Astrocyte of the hippocampus (primary cell): ENCODE measurements at regions not wholly inside any gene's neighbourhood (a gene's known extent, or its start where the extent isn't known, plus 50 kb on each side); places are given as distances from the start of the nearest gene placed in this dataset.

Experiments used
- DNase-seq: peaks from one replicate; pipeline ENCODE4 v3.0.0; 2011; ENCODE audit warnings: low read depth, low spot score

DNA sequence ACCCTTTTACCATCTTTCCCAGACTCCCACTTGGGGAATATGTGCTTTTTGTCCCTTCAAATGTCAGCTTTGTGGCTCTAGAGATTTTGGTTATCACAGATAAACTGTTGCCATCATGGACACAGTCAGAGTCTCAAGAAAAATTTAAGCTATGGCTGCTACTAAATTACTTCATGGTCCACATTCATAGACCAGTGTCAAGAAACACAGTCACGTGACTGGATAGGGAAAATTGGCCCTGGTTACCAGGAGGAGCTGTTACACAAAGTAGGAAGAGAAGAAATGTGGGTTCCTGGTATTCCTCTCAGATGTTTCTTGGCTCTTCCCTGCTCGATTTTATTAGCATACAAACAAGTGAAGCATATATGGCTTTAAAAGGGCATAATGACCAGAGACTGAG lies 348.9 kb downstream of the NDFIP2 start:
- no peak for DNase-seq

DNA sequence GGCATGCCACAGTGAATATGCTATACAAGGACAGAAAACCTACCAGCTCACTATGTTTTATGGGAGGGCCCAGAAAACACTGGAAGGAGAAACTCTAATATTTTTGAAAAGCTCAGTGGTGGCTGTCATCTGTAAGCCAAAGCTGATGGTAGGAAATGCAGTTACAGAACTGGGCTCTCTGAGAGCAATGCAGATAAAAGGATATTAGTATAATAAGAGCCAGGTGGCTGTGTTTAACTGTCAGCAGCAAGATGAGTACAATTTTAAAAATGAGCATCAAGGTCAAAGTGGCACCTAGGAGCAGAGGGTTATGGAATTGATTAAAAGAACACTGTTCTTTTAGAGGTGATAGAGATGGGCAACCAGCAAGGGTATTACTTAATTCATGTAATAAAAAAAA lies 345.0 kb downstream of the NDFIP2 start:
- DNase-seq = no peak

DNA sequence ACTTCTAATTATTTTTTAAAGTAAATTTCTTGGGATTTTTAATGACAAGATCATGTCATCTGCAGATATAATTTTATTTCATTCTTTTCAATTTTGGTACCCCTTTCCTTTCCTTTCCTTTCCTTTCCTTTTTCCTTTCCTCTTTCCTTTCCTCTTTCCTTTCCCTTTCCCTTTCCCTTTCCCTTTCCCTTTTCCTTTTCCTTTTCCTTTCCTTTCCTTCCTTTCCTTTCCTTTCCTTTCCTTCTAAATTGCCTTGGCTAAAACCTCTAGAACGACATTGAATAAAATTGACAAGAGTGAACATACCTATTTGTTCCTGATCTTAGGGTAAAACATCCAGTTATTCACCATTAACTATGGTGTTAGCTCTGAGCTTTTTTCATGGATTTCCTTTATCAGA lies 334.1 kb downstream of the NDFIP2 start:
- DNase-seq = no peak

DNA sequence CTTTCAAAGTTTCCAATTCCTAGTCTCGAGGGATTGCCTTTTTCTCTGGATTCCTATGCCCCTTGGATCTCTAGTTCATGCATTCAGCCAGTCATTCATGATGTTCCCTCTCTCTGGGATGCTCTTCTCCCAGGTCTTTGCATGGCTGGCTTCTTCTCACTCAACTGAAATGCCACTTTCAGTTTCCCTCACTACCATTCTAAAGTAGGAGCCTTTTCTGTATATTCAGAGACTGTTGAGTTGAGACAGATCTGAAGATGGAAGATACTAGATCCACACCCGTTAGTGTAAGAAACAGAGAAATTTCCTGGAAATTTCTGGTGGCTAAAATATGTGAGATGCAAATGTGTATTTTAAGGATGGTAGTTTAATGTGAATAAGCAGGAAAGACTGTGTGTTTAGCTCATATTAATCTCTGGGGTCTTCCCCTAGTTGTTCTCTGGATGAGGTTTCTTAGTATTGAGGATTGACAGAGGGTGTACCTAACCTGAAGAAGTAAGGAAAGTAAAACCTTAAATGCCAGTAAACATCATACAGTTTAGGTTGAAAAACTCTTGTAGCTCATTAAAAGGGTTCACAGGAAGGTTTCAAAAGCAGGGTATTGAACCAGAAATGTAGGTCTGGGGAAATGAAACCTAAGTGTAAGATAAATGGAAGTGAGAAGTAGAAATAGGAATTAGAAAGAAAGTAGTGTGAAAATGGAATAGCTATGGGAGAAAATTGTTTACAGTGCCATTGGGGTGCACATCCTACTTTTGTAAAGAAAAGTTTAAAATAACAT lies 331.3 kb downstream of the NDFIP2 start:
- DNase-seq = no peak

DNA sequence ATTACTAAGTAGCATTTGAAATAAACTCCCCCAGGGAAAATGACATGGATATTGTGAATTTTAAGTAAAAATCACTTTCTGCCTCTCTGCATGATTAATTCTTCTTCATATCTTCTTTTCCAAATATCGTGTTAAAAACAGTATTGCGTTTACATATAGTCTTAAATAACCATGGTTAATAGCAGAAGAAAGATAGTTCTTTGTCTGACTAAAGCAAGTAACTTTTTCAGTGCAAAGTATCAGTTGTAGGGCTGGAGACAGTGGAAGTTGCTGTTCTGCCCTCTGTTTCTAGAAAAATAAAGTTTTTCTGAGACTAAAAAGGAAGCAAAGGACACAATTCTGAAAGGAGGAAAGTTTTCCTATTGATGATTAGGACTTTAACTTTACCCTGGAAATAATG lies 330.2 kb downstream of the NDFIP2 start:
- no peak for DNase-seq

DNA sequence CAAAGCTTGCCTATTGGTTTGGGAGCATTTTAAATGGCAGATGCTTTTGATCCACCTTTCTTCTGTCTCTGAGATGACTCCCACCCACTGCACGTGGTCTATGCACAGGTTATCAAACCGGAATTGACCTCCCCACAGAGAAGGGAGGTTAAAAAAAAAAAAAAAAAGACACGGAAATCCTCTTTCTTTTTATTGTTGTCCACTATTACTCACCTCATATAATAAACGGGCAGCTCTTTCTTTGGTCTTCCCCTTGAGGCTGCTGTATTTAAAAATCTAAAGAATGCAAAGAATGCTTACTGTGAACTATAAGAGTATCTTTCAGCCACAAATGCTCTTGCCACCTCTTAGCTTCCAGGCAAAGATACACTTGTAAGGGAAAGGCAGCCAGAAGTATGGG lies 329.7 kb downstream of the NDFIP2 start:
- peak; percentile 65 for DNase-seq

DNA sequence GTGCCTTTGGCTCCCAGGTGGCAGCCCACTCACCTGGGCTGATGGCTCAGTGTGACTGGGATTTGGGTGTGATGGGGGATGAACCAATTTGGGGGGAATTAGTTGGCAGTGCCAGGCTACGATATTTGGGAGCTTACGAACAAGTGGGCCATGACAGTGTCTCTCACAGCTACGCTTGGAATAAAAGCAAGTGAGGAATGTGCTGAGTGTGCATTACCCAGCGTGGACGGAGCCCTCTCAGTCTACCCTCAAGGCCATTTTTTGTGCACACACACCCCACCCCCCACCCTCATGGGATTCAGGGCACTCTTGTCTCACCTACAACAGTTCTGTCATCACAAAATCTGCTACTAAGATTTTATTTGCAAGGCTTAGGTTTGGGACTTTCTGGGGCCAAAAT lies 329.1 kb downstream of the NDFIP2 start:
- DNase-seq = no peak

DNA sequence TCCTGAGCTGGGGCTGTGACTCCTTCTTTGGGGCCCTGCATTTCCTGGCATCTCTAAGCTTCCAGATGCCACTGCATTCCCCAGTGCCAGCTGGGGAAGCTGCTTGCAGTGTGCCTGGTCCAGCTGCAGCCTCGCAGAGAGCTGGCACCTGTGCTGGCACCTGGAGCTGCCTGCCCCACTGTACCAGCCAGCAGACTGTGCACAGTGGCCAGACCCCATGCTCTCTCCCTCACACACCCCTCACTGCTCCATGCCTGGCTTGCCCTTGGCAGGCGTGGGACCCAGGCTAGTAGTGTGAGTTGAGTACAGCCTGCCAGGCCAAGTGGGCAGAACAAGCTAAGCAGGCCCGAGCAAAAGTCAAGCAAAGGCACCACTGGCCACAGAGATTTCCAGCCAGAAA lies 327.5 kb downstream of the NDFIP2 start:
- DNase-seq = no peak

DNA sequence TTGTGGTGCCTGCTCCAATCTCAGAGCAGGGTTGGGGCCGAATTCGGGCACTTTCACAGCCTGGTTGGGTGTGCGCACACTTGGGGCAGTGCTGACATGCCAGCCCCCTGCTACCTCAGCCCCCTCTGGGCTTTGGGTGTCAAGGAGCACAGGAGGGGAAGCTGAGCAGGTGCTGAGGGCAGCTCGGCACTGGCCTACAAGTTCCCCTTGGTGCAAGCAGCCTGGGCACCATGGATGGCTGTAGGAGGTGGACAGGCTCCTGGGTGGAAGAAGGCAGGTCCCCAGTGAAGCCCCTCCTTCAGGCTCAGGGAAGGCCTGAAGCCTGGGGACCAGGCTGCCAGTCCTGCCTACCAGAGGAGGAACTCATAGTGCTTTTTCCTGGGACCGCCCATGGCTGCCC lies 326.6 kb downstream of the NDFIP2 start:
- no peak for DNase-seq

DNA sequence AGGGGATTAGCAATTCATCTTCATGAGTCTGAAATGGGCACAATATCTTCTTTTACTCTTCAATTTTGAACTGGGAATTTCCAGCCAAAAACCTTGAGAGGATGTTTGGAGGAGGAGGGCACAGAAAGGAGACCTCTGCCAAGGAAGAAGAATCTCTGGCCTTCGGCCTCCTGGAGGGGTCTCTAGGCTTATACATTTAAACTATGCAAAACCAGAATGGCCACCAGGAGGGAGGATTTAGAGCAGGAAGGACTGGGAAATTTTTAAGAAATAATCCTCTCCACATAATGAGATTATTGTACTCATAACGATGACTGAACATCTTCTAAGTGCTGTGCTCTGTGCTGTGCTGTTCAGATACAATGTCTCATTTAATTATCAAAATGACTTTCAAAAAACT lies 325.9 kb downstream of the NDFIP2 start:
- no peak for DNase-seq

DNA sequence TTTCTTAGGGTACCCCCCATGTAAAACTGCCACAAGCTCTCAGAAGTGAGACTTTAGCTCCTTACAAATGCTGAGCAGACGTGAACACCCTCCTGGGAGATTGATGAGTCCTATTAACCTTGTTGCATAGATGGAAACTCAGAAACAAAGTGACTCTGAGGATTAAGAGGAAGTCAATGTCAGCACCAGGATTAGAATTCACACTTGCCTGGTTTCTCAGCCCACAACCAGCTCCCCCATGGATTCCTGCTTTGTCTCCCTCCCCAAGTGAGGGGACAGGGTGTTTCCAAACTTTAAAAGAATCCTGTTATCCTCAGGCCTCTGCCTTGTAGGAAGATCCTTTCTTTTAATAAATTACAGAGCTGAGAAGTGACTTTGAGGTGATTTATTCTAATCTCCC lies 324.4 kb downstream of the NDFIP2 start:
- no peak for DNase-seq

DNA sequence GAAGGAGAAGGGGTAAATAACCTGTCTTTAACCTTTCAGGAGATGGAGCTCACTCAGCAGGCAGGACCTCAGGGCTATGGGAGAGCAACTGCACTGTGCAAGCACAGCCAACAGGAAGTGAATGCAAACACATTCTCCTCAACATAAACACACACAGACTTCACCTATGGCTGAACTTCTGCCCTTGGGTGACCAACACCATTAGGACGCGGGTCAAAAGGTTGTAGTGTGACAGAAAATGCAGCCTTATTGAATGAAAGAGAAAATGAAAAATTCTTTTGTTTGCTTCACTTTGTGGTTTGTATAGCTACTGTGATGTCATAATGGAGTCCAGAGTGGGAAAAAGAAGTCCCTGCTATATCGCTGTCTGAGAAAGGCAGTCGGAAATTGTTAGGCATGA lies 323.0 kb downstream of the NDFIP2 start:
- no peak for DNase-seq

DNA sequence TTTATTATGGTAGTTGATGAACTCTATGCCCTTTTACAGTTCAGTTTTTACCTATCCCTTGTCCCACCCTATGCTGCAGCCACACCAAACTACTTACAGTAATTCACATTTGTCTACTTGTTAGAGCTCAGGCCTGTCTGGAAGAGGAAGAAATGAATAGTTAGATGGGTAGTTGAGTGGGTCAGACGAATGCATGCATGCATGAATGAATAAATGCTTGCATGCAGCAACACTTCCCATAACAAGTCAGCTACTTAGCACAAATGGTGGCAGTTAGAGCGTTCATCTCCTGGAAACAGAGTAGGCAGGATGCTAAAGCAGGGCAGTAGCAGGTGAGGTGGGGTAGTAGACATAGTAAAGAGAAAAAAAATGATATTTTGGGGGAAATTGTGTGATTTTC lies 322.3 kb downstream of the NDFIP2 start:
- DNase-seq = no peak

DNA sequence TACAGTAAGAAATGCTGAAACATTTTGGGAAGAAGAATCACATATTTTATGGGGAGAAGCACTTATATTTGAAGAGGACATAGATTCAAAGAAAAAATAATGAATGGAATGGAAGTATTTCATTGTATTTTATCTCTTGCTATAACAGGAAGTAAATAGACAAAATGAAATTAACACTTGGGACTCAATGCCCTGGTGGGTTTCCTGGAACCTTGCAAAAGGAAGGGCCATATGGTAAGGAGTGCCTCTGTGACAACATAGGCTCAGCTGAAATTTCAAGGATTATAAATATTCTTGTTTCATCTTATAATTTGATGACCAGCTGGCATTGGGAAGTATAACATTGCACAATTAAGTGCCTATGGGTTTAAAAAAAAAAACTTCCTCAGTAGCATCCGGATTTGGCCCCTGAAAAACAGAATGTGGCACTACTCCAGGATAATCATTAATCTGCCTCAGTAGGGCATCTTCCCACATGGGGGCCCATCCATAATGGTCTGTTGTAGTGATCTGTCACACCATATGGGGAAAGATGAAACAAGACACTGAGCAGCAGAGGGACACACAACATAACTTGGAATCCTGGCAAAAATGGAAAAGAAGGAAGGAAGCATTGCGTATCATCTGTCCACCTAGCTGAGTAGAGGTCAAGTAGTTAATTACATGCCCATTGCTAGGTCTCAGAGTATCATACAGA lies 321.6 kb downstream of the NDFIP2 start:
- DNase-seq = no peak

DNA sequence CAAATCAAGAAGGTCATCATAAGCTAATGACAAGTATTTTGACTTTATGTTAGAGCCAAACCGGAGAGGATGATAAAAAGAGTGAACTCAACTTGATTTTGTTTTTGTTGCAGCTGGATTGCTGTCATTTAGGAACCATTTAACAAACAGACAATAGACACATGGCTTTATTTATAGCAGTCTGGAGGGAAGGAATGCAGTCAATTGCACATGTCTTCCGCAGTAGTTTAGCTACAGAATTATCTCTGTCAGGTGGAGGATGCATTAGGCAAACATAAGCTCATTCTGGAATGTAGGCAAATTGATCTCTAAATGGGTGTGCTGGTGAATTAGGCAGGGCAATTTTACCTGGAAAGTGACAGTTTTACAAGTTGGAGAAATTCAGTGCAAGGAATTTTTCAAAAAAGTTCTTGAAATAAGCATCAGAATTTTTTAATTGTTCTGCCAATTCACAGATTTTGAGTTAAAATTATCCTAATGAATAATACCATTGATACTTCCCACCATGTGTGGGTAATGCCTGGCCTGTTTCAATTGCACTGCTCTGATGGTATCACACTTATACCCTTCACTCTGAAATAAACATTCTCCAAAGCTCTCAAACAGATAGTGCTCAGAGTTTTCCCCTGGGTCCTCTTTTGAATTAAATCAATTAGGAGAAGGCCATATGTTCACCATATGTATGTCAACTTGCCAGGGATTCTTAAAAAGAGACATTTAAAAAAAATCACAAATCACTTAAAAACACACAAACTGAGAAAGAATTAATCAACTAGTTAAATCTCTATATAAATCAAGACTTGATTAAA lies 318.3 kb downstream of the NDFIP2 start:
- DNase-seq = no peak

DNA sequence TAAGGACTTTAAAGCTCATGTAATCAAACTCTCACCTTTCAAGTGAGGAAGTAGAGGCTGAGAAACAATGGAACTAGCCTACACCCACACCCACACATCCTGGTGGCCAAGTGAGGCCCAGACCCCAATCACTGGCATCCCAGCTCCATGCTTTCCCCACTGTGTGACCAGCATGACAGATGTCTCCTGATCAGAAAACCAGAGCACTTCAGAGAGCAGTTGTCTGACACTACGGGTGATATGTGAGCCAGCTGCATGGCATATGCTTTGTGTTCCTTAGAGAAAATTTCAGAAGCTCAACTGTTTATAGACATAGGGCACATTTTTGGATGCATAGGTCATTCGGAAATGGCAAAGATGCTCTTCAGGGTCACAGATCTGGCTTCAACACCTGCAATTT lies 315.2 kb downstream of the NDFIP2 start:
- DNase-seq = no peak

DNA sequence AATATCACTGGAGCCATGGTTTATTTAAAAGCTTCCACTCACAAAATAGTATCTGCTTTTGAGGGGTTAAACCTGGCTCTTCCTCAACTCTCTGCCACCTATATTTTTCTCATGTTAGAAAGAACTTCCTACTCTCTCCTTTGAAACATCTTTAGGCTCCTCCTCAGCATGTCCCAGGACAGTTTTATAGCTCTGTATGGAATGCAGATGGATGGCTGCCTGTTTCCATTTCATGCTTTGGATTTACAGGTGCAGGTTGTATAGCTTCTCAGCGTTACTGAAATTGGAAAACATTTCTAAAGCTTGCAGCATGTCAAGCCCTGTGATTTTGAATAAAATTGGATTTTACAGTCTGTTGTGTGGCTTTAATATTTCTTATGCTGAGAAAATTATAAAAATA lies 314.0 kb downstream of the NDFIP2 start:
- no peak for DNase-seq

DNA sequence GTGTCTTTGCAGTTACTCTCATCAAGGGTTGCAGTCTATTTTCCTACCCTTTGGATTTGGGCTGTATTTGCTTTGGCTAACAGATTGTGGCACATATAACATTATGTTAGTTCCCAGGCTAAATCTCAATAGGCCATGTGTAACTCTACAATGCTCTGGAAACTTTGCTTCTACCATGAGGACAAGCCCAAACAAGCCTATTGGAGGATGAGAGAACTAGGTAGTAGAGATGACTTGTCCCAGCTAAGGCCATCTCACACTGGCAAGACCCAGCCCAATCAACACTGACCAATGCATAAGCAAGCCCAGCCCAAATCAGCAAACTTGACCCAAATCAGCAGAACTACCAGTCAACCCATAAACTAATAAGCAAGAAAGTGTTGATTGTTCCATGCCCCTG lies 311.8 kb downstream of the NDFIP2 start:
- DNase-seq = no peak

DNA sequence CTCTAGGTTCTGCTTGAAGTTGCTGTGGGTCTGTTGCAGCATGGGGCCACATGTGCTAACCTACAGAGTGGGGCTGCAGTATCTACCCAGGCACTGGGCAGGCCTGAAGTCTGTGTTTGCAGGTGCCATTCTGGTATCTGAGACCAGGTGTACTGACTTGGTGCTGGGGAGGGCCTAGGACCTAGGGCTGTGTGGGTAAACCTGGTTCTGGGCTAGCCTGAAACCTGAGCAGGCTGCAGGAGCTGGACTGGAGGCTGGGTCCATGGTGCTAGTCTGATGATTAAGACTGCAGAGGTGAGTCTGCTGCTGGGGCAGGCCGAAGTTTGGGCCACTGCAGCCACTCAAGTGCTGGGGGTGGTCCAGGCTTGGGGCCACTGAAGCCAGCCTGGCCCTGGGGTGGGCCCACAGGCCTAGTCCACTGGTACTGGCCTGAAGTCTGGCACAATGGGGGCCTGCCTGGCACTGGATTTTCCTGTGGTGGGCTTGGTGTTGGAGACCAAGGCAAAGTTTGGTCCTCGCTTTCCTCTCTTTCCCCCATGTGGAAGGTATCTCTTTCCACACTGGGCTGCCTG lies 310.6 kb downstream of the NDFIP2 start:
- no peak for DNase-seq

DNA sequence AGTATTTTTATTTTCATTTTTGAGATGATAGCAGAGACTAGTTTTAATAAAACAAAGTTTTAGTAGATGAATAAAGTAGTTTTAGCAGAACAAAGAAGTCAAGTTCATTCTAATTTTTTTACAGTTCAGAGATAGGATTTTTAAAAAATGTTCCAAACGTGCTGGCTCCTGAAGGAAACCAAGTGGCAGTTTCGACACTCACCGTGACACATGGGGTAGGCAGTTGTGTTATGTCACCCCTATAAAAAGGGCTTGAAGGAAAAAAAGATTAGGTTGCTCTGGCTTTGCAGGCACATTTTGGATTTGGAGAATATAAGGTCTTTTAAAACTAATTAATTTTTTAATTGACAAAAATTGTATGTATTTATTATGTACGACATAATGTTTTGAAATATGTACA lies 305.2 kb downstream of the NDFIP2 start:
- no peak for DNase-seq

DNA sequence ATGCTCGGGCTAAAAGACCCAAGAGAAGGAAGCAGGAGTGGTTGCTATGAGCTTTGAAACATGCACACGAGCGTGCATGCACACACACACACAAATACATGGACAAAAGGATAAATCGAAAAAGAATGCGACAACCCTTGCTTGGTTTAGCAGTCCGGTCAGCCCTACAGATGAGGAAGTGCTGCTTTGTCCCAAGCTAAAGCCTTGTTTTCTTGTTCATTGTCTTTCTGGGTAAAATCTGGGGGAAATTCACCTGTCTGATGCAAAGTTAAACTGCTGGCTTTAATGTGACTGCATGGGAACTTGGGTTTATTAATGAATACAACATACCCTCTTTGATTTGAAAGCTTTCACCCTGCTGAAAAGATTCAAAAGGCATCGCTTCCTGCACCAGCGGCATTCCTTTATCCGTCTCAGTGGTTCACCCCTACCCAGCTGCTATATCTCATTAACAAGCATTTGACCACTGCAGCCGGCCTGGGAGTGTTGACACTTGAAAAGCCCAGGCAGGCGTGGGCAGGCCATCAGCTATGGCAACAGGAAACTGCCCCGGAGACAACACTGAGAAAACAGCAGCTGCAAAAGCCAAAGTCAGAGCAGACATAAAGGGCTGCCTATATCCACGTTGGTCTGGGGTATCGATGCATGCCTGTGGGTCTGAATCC lies 301.7 kb downstream of the NDFIP2 start:
- DNase-seq = peak; percentile 92
